ENCODE measurements at regions not wholly inside any gene's neighbourhood (a gene's known extent, or its start where the extent isn't known, plus 50 kb on each side); places are given as distances from the start of the nearest gene placed in this dataset.

DNA sequence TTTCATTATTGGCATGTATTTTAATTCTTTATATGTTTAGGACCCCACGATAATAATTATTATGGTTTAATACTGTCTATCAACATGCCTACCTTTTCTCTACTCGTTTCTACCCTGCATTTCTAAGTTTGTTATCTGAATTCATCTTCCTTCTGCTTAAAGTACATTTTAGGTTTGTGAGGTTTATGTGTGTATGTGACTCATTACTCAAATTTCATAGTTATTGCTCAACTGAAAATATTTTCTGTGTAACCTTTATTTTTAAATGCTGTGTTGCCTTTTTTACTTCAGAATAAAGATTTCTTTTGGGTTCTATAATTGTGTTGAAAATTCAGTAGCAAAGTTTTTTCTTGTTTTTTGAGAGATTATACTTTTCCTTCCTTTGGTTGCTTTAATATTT is 933.9 kb upstream of the LRRTM1 start:
- TF ChIP-seq, protein P1, sequence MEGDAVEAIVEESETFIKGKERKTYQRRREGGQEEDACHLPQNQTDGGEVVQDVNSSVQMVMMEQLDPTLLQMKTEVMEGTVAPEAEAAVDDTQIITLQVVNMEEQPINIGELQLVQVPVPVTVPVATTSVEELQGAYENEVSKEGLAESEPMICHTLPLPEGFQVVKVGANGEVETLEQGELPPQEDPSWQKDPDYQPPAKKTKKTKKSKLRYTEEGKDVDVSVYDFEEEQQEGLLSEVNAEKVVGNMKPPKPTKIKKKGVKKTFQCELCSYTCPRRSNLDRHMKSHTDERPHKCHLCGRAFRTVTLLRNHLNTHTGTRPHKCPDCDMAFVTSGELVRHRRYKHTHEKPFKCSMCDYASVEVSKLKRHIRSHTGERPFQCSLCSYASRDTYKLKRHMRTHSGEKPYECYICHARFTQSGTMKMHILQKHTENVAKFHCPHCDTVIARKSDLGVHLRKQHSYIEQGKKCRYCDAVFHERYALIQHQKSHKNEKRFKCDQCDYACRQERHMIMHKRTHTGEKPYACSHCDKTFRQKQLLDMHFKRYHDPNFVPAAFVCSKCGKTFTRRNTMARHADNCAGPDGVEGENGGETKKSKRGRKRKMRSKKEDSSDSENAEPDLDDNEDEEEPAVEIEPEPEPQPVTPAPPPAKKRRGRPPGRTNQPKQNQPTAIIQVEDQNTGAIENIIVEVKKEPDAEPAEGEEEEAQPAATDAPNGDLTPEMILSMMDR (conservative IDR thresholded peaks at IDR 0.05 in 1 of 2, IDR thresholded peaks at IDR 0.05 in 1 of 2; ENCODE audit: low read depth in 1 of 2, low read length in 2 of 2), result no peak
- TF ChIP-seq EZH2 (IDR thresholded peaks at IDR 0.05; ENCODE audit: low read length, missing control alignments), result no peak

Measured in fibroblast of lung (primary cell).